ENCODE measurements at regions not wholly inside any gene's neighbourhood (a gene's known extent, or its start where the extent isn't known, plus 50 kb on each side); places are given as distances from the start of the nearest gene placed in this dataset.

- TF ChIP-seq CTCF (IDR thresholded peaks at IDR 0.05), result no peak
- no peak for TF ChIP-seq POLR2A (IDR thresholded peaks at IDR 0.05)
Measured at GRCh38 chr2:180656455-180656847, 324.0 kb upstream of the UBE2E3 start.

Data from Peyer's patch (tissue), 4 donors.